HL-60 (cell line): ENCODE measurements at regions not wholly inside any gene's neighbourhood (a gene's known extent, or its start where the extent isn't known, plus 50 kb on each side); places are given as distances from the start of the nearest gene placed in this dataset.

Source experiments
- GABPA ChIP-seq: IDR thresholded peaks from 2 replicates; pipeline ENCODE4 v1.6.1; 2012; ENCODE audit warnings: low read depth
- POLR2AphosphoS5 ChIP-seq: IDR thresholded peaks from 2 replicates; pipeline ENCODE4 v1.6.1; 2012; ENCODE audit warnings: low read depth
- SPI1 ChIP-seq: IDR thresholded peaks from 2 replicates; pipeline ENCODE4 v1.6.1; 2012; ENCODE audit warnings: low read depth, mild to moderate bottlenecking, borderline replicate concordance
- TF ChIP-seq, protein P1 (sequence below): IDR thresholded peaks from 2 replicates; pipeline ENCODE4 v1.6.1; 2012; ENCODE audit warnings: low read depth; ENCODE audit not compliant: insufficient replicate concordance
- TF ChIP-seq, protein P2 (sequence below): IDR thresholded peaks from one replicate; pipeline ENCODE4 v1.5.1; 2011; ENCODE audit warnings: low read length, control low read depth, inconsistent platforms; ENCODE audit not compliant: insufficient read depth

DNA sequence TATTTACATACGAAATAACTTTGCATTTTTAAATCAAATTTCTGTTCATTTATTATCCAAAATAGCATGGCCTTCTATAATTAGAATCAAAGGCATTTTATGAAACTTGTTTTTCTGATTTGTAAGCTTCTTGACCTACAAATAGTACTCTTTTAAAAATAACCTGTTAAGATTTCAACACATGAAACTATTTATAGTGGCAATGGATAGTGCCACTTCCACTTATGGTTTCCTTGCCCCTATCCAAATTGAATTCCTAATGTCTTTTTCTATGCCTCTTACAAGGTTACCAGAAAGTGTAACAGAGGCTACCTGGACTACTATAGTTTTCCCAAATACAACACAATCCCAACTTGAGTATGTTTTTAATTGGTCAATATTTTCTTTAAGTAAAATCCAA, 263.5 kb downstream of the SEMA3D start:
- TF ChIP-seq, protein P1, sequence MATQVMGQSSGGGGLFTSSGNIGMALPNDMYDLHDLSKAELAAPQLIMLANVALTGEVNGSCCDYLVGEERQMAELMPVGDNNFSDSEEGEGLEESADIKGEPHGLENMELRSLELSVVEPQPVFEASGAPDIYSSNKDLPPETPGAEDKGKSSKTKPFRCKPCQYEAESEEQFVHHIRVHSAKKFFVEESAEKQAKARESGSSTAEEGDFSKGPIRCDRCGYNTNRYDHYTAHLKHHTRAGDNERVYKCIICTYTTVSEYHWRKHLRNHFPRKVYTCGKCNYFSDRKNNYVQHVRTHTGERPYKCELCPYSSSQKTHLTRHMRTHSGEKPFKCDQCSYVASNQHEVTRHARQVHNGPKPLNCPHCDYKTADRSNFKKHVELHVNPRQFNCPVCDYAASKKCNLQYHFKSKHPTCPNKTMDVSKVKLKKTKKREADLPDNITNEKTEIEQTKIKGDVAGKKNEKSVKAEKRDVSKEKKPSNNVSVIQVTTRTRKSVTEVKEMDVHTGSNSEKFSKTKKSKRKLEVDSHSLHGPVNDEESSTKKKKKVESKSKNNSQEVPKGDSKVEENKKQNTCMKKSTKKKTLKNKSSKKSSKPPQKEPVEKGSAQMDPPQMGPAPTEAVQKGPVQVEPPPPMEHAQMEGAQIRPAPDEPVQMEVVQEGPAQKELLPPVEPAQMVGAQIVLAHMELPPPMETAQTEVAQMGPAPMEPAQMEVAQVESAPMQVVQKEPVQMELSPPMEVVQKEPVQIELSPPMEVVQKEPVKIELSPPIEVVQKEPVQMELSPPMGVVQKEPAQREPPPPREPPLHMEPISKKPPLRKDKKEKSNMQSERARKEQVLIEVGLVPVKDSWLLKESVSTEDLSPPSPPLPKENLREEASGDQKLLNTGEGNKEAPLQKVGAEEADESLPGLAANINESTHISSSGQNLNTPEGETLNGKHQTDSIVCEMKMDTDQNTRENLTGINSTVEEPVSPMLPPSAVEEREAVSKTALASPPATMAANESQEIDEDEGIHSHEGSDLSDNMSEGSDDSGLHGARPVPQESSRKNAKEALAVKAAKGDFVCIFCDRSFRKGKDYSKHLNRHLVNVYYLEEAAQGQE: no peak
- TF ChIP-seq, protein P2, sequence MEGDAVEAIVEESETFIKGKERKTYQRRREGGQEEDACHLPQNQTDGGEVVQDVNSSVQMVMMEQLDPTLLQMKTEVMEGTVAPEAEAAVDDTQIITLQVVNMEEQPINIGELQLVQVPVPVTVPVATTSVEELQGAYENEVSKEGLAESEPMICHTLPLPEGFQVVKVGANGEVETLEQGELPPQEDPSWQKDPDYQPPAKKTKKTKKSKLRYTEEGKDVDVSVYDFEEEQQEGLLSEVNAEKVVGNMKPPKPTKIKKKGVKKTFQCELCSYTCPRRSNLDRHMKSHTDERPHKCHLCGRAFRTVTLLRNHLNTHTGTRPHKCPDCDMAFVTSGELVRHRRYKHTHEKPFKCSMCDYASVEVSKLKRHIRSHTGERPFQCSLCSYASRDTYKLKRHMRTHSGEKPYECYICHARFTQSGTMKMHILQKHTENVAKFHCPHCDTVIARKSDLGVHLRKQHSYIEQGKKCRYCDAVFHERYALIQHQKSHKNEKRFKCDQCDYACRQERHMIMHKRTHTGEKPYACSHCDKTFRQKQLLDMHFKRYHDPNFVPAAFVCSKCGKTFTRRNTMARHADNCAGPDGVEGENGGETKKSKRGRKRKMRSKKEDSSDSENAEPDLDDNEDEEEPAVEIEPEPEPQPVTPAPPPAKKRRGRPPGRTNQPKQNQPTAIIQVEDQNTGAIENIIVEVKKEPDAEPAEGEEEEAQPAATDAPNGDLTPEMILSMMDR: no peak
- TF ChIP-seq POLR2AphosphoS5: no peak
- TF ChIP-seq GABPA: no peak
- no peak for TF ChIP-seq SPI1
